WTC11 (cell line): ENCODE measurements at regions not wholly inside any gene's neighbourhood (a gene's known extent, or its start where the extent isn't known, plus 50 kb on each side); places are given as distances from the start of the nearest gene placed in this dataset.

Experiments used
- ATAC-seq: fragments of 200-7000 bp; cut with Tn5 transposase; 2 replicates; pipeline ENCODE4 v1.10.0; 2021; ENCODE audit warnings: mild to moderate bottlenecking, moderate library complexity
- CTCF ChIA-PET: fragments of 300-600 bp; sonication (Branson Sonifier 250); formaldehyde crosslinking; loops from one replicate; lab custom pipeline; 2021; ENCODE audit warnings: antibody characterized with exemption; lab: Charles Lee
- POLR2A ChIA-PET: fragments of 350-600 bp; sonication (Branson Sonifier 250); formaldehyde crosslinking; loops from one replicate; lab custom pipeline; 2021; ENCODE audit warnings: antibody characterized with exemption; lab: Charles Lee
- DNase-seq: peaks from one replicate; pipeline ENCODE4 v3.0.0; 2021; ENCODE audit warnings: low spot score
- H3K27ac Mint-ChIP-seq: 2 replicates; pipeline ENCODE4 v1.8.0; 2021; ENCODE audit warnings: mixed read lengths
- H3K27me3 Mint-ChIP-seq: 2 replicates; pipeline ENCODE4 v1.8.0; 2021; ENCODE audit warnings: low read depth, mild to moderate bottlenecking, moderate library complexity, mixed read lengths
- H3K36me3 Mint-ChIP-seq: 2 replicates; pipeline ENCODE4 v1.8.0; 2021; ENCODE audit warnings: mixed read lengths
- H3K4me1 Mint-ChIP-seq: 2 replicates; pipeline ENCODE4 v1.8.0; 2022; ENCODE audit warnings: mixed read lengths
- H3K4me3 Mint-ChIP-seq: 2 replicates; pipeline ENCODE4 v1.8.0; 2021; ENCODE audit warnings: mild to moderate bottlenecking, moderate library complexity, mixed read lengths
- H3K9me3 Mint-ChIP-seq: 2 replicates; pipeline ENCODE4 v1.8.0; 2021; ENCODE audit warnings: mixed read lengths
- ESRRA ChIP-seq: sonication (generic); formaldehyde crosslinking; IDR thresholded peaks from 2 replicates; pipeline ENCODE4 v1.8.1; 2022; ENCODE audit warnings: mild to moderate bottlenecking, missing genetic modification reagents, borderline replicate concordance
- FOXK1 ChIP-seq: sonication (generic); formaldehyde crosslinking; IDR thresholded peaks from 2 replicates; pipeline ENCODE4 v1.8.0; 2022; ENCODE audit warnings: mild to moderate bottlenecking, moderate library complexity, missing genetic modification reagents
- FOXP4 ChIP-seq: sonication (generic); formaldehyde crosslinking; IDR thresholded peaks from 2 replicates; pipeline ENCODE4 v1.8.0; 2022; ENCODE audit warnings: mild to moderate bottlenecking, missing genetic modification reagents
- JUN ChIP-seq: sonication (generic); formaldehyde crosslinking; IDR thresholded peaks from 2 replicates; pipeline ENCODE4 v1.8.0; 2023; ENCODE audit warnings: mild to moderate bottlenecking, missing genetic modification reagents
- MAX ChIP-seq: sonication (generic); formaldehyde crosslinking; IDR thresholded peaks from 2 replicates; pipeline ENCODE4 v1.8.0; 2022; ENCODE audit warnings: mild to moderate bottlenecking, missing genetic modification reagents
- NFE2L1 ChIP-seq: sonication (generic); formaldehyde crosslinking; IDR thresholded peaks from 2 replicates; pipeline ENCODE4 v1.8.1; 2023; ENCODE audit warnings: missing genetic modification reagents
- NR3C1 ChIP-seq: sonication (generic); formaldehyde crosslinking; conservative IDR thresholded peaks from 2 replicates; pipeline ENCODE4 v1.8.1; 2023; ENCODE audit warnings: low read depth, mild to moderate bottlenecking, missing genetic modification reagents
- OVOL2 ChIP-seq: fragments of 250-450 bp; sonication (Bioruptor Pico); IDR thresholded peaks from 2 replicates; pipeline ENCODE4 v1.9.0; 2021; ENCODE audit warnings: mild to moderate bottlenecking, borderline replicate concordance
- PRRX2 ChIP-seq: fragments of 250-450 bp; sonication (Bioruptor Pico); IDR thresholded peaks from 2 replicates; pipeline ENCODE4 v1.8.0; 2021; ENCODE audit warnings: mild to moderate bottlenecking
- TEAD1 ChIP-seq: sonication (generic); formaldehyde crosslinking; IDR thresholded peaks from 2 replicates; pipeline ENCODE4 v1.8.0; 2022; ENCODE audit warnings: mild to moderate bottlenecking, missing genetic modification reagents
- TEAD4 ChIP-seq: sonication (generic); formaldehyde crosslinking; IDR thresholded peaks from 2 replicates; pipeline ENCODE4 v1.8.0; 2022; ENCODE audit warnings: mild to moderate bottlenecking, missing genetic modification reagents
- USF1 ChIP-seq: sonication (generic); formaldehyde crosslinking; IDR thresholded peaks from 2 replicates; pipeline ENCODE4 v1.8.0; 2022; ENCODE audit warnings: mild to moderate bottlenecking, missing genetic modification reagents
- ZNF263 ChIP-seq: sonication (generic); formaldehyde crosslinking; IDR thresholded peaks from 2 replicates; pipeline ENCODE4 v1.8.1; 2022; ENCODE audit warnings: low read depth, mild to moderate bottlenecking, moderate library complexity, missing genetic modification reagents
- ZNF416 ChIP-seq: fragments of 250-450 bp; sonication (Bioruptor Pico); IDR thresholded peaks from 2 replicates; pipeline ENCODE4 v1.9.0; 2021; ENCODE audit warnings: mild to moderate bottlenecking, inconsistent platforms
- TF ChIP-seq, protein P1 (sequence below): sonication (generic); formaldehyde crosslinking; IDR thresholded peaks from 2 replicates; pipeline ENCODE4 v1.8.1; 2023; ENCODE audit warnings: mild to moderate bottlenecking, missing genetic modification reagents, moderate library complexity
- TF ChIP-seq, protein P2 (sequence below): sonication (generic); formaldehyde crosslinking; IDR thresholded peaks from 2 replicates; pipeline ENCODE4 v1.8.1; 2022; ENCODE audit warnings: missing genetic modification reagents, borderline replicate concordance
- TF ChIP-seq, protein P3 (sequence below): sonication (generic); formaldehyde crosslinking; IDR thresholded peaks from 2 replicates; pipeline ENCODE4 v1.8.1; 2023; ENCODE audit warnings: mild to moderate bottlenecking, missing genetic modification reagents, borderline replicate concordance
- TF ChIP-seq, protein P4 (sequence below): sonication (generic); formaldehyde crosslinking; IDR thresholded peaks from 2 replicates; pipeline ENCODE4 v1.8.1; 2022; ENCODE audit warnings: mild to moderate bottlenecking, moderate library complexity, missing genetic modification reagents
- TF ChIP-seq, protein P5 (sequence below): sonication (generic); formaldehyde crosslinking; IDR thresholded peaks from 2 replicates; pipeline ENCODE4 v1.8.1; 2023; ENCODE audit warnings: mild to moderate bottlenecking, missing genetic modification reagents

- TF ChIP-seq USF1 (CRISPR knock-in tag) (no peak), TEAD1 (CRISPR knock-in tag) (no peak), NFE2L1 (CRISPR knock-in tag) (no peak)
- TF ChIP-seq, all 79 proteins: peak for 0
Observed at GRCh38 chr1:168473126-168473525, 70.7 kb downstream of the XCL2 start (continued).

DNA sequence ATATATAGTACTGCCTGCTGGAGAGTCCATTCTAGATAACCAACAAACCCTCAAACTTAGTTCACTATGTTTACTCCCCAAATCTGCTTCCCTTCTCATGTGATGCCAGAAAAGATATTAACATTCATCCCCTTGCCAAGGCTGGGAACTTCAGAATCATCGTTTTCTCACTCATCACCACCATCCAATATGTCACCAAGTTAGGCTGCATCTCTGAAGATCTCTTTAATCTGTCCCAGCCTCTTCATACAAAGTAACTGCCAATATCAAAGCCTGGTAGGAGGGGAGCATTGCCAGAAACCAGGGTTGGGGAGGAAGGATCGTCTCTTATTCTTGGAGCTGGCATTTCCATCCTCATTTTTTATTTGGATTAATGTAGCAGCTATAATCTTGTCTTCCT lies 71.6 kb downstream of the XCL2 start:
- TF ChIP-seq OVOL2 (CRISPR knock-in tag) (no peak), PRRX2 (CRISPR knock-in tag) (no peak), ZNF416 (CRISPR knock-in tag) (no peak), NR3C1 (CRISPR knock-in tag) (no peak), JUN (CRISPR knock-in tag) (no peak), FOXP4 (CRISPR knock-in tag) (no peak), TEAD4 (no peak), ZNF263 (CRISPR knock-in tag) (no peak), FOXK1 (no peak), ESRRA (CRISPR knock-in tag) (no peak), MAX (CRISPR knock-in tag) (no peak)
- TF ChIP-seq, protein P1, sequence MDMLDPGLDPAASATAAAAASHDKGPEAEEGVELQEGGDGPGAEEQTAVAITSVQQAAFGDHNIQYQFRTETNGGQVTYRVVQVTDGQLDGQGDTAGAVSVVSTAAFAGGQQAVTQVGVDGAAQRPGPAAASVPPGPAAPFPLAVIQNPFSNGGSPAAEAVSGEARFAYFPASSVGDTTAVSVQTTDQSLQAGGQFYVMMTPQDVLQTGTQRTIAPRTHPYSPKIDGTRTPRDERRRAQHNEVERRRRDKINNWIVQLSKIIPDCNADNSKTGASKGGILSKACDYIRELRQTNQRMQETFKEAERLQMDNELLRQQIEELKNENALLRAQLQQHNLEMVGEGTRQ (CRISPR knock-in tag), result no peak
- TF ChIP-seq, protein P2, sequence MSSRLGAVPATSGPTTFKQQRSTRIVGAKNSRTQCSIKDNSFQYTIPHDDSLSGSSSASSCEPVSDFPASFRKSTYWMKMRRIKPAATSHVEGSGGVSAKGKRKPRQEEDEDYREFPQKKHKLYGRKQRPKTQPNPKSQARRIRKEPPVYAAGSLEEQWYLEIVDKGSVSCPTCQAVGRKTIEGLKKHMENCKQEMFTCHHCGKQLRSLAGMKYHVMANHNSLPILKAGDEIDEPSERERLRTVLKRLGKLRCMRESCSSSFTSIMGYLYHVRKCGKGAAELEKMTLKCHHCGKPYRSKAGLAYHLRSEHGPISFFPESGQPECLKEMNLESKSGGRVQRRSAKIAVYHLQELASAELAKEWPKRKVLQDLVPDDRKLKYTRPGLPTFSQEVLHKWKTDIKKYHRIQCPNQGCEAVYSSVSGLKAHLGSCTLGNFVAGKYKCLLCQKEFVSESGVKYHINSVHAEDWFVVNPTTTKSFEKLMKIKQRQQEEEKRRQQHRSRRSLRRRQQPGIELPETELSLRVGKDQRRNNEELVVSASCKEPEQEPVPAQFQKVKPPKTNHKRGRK (CRISPR knock-in tag), result no peak
- TF ChIP-seq, protein P3, sequence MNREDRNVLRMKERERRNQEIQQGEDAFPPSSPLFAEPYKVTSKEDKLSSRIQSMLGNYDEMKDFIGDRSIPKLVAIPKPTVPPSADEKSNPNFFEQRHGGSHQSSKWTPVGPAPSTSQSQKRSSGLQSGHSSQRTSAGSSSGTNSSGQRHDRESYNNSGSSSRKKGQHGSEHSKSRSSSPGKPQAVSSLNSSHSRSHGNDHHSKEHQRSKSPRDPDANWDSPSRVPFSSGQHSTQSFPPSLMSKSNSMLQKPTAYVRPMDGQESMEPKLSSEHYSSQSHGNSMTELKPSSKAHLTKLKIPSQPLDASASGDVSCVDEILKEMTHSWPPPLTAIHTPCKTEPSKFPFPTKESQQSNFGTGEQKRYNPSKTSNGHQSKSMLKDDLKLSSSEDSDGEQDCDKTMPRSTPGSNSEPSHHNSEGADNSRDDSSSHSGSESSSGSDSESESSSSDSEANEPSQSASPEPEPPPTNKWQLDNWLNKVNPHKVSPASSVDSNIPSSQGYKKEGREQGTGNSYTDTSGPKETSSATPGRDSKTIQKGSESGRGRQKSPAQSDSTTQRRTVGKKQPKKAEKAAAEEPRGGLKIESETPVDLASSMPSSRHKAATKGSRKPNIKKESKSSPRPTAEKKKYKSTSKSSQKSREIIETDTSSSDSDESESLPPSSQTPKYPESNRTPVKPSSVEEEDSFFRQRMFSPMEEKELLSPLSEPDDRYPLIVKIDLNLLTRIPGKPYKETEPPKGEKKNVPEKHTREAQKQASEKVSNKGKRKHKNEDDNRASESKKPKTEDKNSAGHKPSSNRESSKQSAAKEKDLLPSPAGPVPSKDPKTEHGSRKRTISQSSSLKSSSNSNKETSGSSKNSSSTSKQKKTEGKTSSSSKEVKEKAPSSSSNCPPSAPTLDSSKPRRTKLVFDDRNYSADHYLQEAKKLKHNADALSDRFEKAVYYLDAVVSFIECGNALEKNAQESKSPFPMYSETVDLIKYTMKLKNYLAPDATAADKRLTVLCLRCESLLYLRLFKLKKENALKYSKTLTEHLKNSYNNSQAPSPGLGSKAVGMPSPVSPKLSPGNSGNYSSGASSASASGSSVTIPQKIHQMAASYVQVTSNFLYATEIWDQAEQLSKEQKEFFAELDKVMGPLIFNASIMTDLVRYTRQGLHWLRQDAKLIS (CRISPR knock-in tag), result no peak
- TF ChIP-seq, protein P4, sequence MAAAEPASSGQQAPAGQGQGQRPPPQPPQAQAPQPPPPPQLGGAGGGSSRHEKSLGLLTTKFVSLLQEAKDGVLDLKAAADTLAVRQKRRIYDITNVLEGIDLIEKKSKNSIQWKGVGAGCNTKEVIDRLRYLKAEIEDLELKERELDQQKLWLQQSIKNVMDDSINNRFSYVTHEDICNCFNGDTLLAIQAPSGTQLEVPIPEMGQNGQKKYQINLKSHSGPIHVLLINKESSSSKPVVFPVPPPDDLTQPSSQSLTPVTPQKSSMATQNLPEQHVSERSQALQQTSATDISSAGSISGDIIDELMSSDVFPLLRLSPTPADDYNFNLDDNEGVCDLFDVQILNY, result no peak
- TF ChIP-seq, protein P5, sequence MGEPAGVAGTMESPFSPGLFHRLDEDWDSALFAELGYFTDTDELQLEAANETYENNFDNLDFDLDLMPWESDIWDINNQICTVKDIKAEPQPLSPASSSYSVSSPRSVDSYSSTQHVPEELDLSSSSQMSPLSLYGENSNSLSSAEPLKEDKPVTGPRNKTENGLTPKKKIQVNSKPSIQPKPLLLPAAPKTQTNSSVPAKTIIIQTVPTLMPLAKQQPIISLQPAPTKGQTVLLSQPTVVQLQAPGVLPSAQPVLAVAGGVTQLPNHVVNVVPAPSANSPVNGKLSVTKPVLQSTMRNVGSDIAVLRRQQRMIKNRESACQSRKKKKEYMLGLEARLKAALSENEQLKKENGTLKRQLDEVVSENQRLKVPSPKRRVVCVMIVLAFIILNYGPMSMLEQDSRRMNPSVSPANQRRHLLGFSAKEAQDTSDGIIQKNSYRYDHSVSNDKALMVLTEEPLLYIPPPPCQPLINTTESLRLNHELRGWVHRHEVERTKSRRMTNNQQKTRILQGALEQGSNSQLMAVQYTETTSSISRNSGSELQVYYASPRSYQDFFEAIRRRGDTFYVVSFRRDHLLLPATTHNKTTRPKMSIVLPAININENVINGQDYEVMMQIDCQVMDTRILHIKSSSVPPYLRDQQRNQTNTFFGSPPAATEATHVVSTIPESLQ (CRISPR knock-in tag), result no peak
- TF ChIP-seq, all 79 proteins: peak for 0
- H3K27ac Mint-ChIP-seq, result no peak overlapping the region
- H3K27me3 Mint-ChIP-seq, result no peaks in the 10 kb centered on the region; the same call in 1 of the 2 replicates
- POLR2A ChIA-PET, result no interaction called here
- no peak for ATAC-seq
- CTCF ChIA-PET, result no interaction called here
- peaks cover 30% of the 10 kb centered on the region for H3K4me1 Mint-ChIP-seq
- H3K4me3 Mint-ChIP-seq, result no peak overlapping the region
- no peak for DNase-seq
- peaks cover 24% of the 10 kb centered on the region for H3K9me3 Mint-ChIP-seq
- H3K36me3 Mint-ChIP-seq, result peaks cover 14% of the 10 kb centered on the region
